Smooth muscle cell (in vitro differentiated cells): ENCODE measurements at regions not wholly inside any gene's neighbourhood (a gene's known extent, or its start where the extent isn't known, plus 50 kb on each side); places are given as distances from the start of the nearest gene placed in this dataset.

ENCODE experiments used
- DNase-seq: peaks from one replicate; lab custom pipeline; 2025; ENCODE audit not compliant: unreplicated experiment; lab: John Stamatoyannopoulos, UW
- H2AFZ ChIP-seq: fragments of 200-600 bp; sonication (generic); 2 replicates; pipeline ENCODE4 v1.6.0; 2016; ENCODE audit warnings: antibody characterized with exemption, low read depth, mild to moderate bottlenecking
- H3F3A ChIP-seq: fragments of 200-600 bp; sonication (generic); 2 replicates; pipeline ENCODE4 v1.6.0; 2017; ENCODE audit warnings: antibody characterized with exemption, low read depth
- H3K27ac ChIP-seq: fragments of 200-600 bp; sonication (generic); 2 replicates; pipeline ENCODE4 v1.5.1; 2016; ENCODE audit warnings: low read depth, mild to moderate bottlenecking
- H3K27me3 ChIP-seq: fragments of 200-600 bp; sonication (generic); 2 replicates; pipeline ENCODE4 v1.6.1; 2016; ENCODE audit warnings: low read depth, mild to moderate bottlenecking
- H3K36me3 ChIP-seq: fragments of 200-600 bp; sonication (generic); 2 replicates; pipeline ENCODE4 v1.5.1; 2016; ENCODE audit warnings: low read depth
- H3K4me1 ChIP-seq: fragments of 200-600 bp; sonication (generic); 2 replicates; pipeline ENCODE4 v1.5.1; 2016; ENCODE audit warnings: low read depth
- H3K4me2 ChIP-seq: fragments of 200-600 bp; sonication (generic); 2 replicates; pipeline ENCODE4 v1.6.0; 2016; ENCODE audit warnings: mild to moderate bottlenecking
- H3K4me3 ChIP-seq: fragments of 200-600 bp; sonication (generic); 2 replicates; pipeline ENCODE4 v1.5.1; 2016; ENCODE audit warnings: mild to moderate bottlenecking
- H3K79me2 ChIP-seq: fragments of 200-600 bp; sonication (generic); 2 replicates; pipeline ENCODE4 v1.6.0; 2016; ENCODE audit warnings: low read depth, mild to moderate bottlenecking
- H3K9ac ChIP-seq: fragments of 200-600 bp; sonication (generic); 2 replicates; pipeline ENCODE4 v1.6.0; 2016; ENCODE audit warnings: low read depth
- H3K9me3 ChIP-seq: fragments of 200-600 bp; sonication (generic); replicated peaks from 2 replicates; pipeline ENCODE4 v1.5.1; 2016; ENCODE audit warnings: low read depth
- H4K20me1 ChIP-seq: fragments of 200-600 bp; sonication (generic); 2 replicates; pipeline ENCODE4 v1.6.0; 2016; ENCODE audit warnings: low read depth
- CTCF ChIP-seq: fragments of 200-600 bp; sonication (generic); IDR thresholded peaks from 2 replicates; pipeline ENCODE4 v1.5.1; 2017; ENCODE audit warnings: borderline replicate concordance, mild to moderate bottlenecking, antibody characterized with exemption; ENCODE audit not compliant: insufficient read depth, poor library complexity, severe bottlenecking
- WGBS: methylation state at CpG from one replicate; pipeline ENCODE4 v1.1.7; 2016; ENCODE audit warnings: low lambda C conversion rate; 5-methylcytosine and 5-hydroxymethylcytosine counted together

- Histone ChIP-seq H3K4me2 (no peak overlapping the region), H3K4me1 (no peaks in the 10 kb centered on the region), H3K9ac (no peak overlapping the region), H4K20me1 (no peaks in the 10 kb centered on the region), H3K27me3 (no peaks in the 10 kb centered on the region), H3K9me3 (no peaks in the 10 kb centered on the region), H3K4me3 (no peak overlapping the region), H2AFZ (no peak overlapping the region), H3K36me3 (no peaks in the 10 kb centered on the region), H3F3A (no peaks in the 10 kb centered on the region), H3K79me2 (no peaks in the 10 kb centered on the region), H3K27ac (no peak overlapping the region)
- DNase-seq = no peak
- TF ChIP-seq CTCF = no peak
- WGBS = 74% methylated on average over 1 of the region's 1 CpG
Observed at GRCh38 chr4:14233126-14233525, 605.6 kb upstream of the BOD1L1 start.

GRCh38 chr4:14234307-14234706, 606.8 kb upstream of the BOD1L1 start:
- H3K27ac ChIP-seq = no peak overlapping the region
- no peak overlapping the region for H3K4me2 ChIP-seq
- H2AFZ ChIP-seq = no peak overlapping the region
- no peak for TF ChIP-seq CTCF
- no peak for DNase-seq
- no peaks in the 10 kb centered on the region for H3K4me1 ChIP-seq
- no peaks in the 10 kb centered on the region for H3K9me3 ChIP-seq
- H3K36me3 ChIP-seq = no peaks in the 10 kb centered on the region
- H3F3A ChIP-seq = no peaks in the 10 kb centered on the region
- H4K20me1 ChIP-seq = no peaks in the 10 kb centered on the region
- no peak overlapping the region for H3K4me3 ChIP-seq
- no peaks in the 10 kb centered on the region for H3K27me3 ChIP-seq
- no peaks in the 10 kb centered on the region for H3K79me2 ChIP-seq
- no peak overlapping the region for H3K9ac ChIP-seq

GRCh38 chr4:14236359-14236758, 608.8 kb upstream of the BOD1L1 start:
- Histone ChIP-seq H3F3A (no peaks in the 10 kb centered on the region), H3K4me1 (no peaks in the 10 kb centered on the region), H3K9ac (no peak overlapping the region), H2AFZ (no peak overlapping the region), H4K20me1 (no peaks in the 10 kb centered on the region), H3K27me3 (no peaks in the 10 kb centered on the region), H3K36me3 (no peaks in the 10 kb centered on the region), H3K4me3 (no peak overlapping the region), H3K79me2 (no peaks in the 10 kb centered on the region), H3K9me3 (no peaks in the 10 kb centered on the region), H3K4me2 (no peak overlapping the region), H3K27ac (no peak overlapping the region)
- WGBS = 86% methylated on average over 2 of the region's 2 CpGs
- DNase-seq = no peak
- TF ChIP-seq CTCF = no peak

GRCh38 chr4:14237911-14238310, 610.4 kb upstream of the BOD1L1 start:
- H3K36me3 ChIP-seq = no peaks in the 10 kb centered on the region
- H3K9ac ChIP-seq = no peak overlapping the region
- no peak for DNase-seq
- 67% methylated on average over 2 of the region's 2 CpGs for WGBS
- no peak for TF ChIP-seq CTCF
- H2AFZ ChIP-seq = no peak overlapping the region
- H3K9me3 ChIP-seq = no peaks in the 10 kb centered on the region
- H4K20me1 ChIP-seq = no peaks in the 10 kb centered on the region
- no peak overlapping the region for H3K27ac ChIP-seq
- H3K79me2 ChIP-seq = no peaks in the 10 kb centered on the region
- no peaks in the 10 kb centered on the region for H3K4me1 ChIP-seq
- no peaks in the 10 kb centered on the region for H3K27me3 ChIP-seq
- H3F3A ChIP-seq = no peaks in the 10 kb centered on the region
- H3K4me3 ChIP-seq = no peak overlapping the region
- no peak overlapping the region for H3K4me2 ChIP-seq
